ENCODE measurements at regions not wholly inside any gene's neighbourhood (a gene's known extent, or its start where the extent isn't known, plus 50 kb on each side); places are given as distances from the start of the nearest gene placed in this dataset.

- CTCF ChIA-PET: interaction anchor here (1.3 kb wide), 1 partner anchor 11 kb away, joined by 3 read pairs; no protein-coding TSS in a partner anchor
- H3K4me1 ChIP-seq (ENCODE audit: control insufficient read depth, insufficient read depth, low read length): no peaks in the 10 kb centered on the region
- H4K20me1 ChIP-seq (ENCODE audit: control insufficient read depth, insufficient read depth): no peaks in the 10 kb centered on the region
- no TSS peak for BruUV-seq (replicated peaks)
- H3K9ac ChIP-seq (ENCODE audit: control insufficient read depth, insufficient read depth, low read length): no peak overlapping the region
- no peaks in the 10 kb centered on the region for H3K79me2 ChIP-seq (ENCODE audit: control insufficient read depth, insufficient read depth, low read length)
- no peaks in the 10 kb centered on the region for H3K36me3 ChIP-seq (ENCODE audit: control insufficient read depth in 2 of 2, insufficient read depth in 2 of 2, low read length in 1 of 2)
- intact Hi-C loops (cut with micrococcal nuclease; ENCODE audit: unreplicated experiment) (no loop called here), in situ Hi-C loops (cut with MboI) (no loop called here)
- no peak overlapping the region for H3K4me3 ChIP-seq
- H2AFZ ChIP-seq (ENCODE audit: control insufficient read depth, low read depth, low read length): no peak overlapping the region
- FAIRE-seq (no peak), ATAC-seq (no peak), DNase-seq (ENCODE audit: low read depth, low spot score) (no peak)
- H3K27ac ChIP-seq (ENCODE audit: control insufficient read depth, insufficient read depth): no peak overlapping the region
- SMC1A ChIA-PET (ENCODE audit: uncharacterized antibody, unreplicated experiment): interaction anchor here (0.5 kb wide), 1 partner anchor 75 kb away, joined by 4 read pairs; no protein-coding TSS in a partner anchor
- RAD21 ChIA-PET (ENCODE audit: unreplicated experiment): no interaction called here
- WGBS (ENCODE audit: insufficient coverage, insufficient replicate concordance, low lambda C conversion rate, missing lambda C conversion rate): 10% methylated on average over 4 of the region's 4 CpGs
- no peaks in the 10 kb centered on the region for H3K9me3 ChIP-seq (replicated peaks; ENCODE audit: control insufficient read depth, insufficient read depth, low read length)
- no peaks in the 10 kb centered on the region for H3K27me3 ChIP-seq (replicated peaks in 1 of 2; ENCODE audit: control insufficient read depth in 2 of 2, insufficient read depth in 2 of 2, low read length in 1 of 2)
- TF ChIP-seq IRF3 (IDR thresholded peaks at IDR 0.05): no peak
- TF ChIP-seq ZBTB33 (IDR thresholded peaks at IDR 0.05): no peak
- TF ChIP-seq DPF2 (IDR thresholded peaks at IDR 0.05): no peak
- TF ChIP-seq RUNX3 (IDR thresholded peaks at IDR 0.05; ENCODE audit: low read length): no peak
- no peak for TF ChIP-seq E4F1 (IDR thresholded peaks at IDR 0.05; ENCODE audit: borderline replicate concordance, partially characterized antibody)
- TF ChIP-seq JUND (IDR thresholded peaks at IDR 0.05; ENCODE audit: low read depth, low read length): no peak
- TF ChIP-seq ZBTB11 (CRISPR knock-in tag; IDR thresholded peaks at IDR 0.05): no peak
- no peak for TF ChIP-seq ZNF274 (IDR thresholded peaks at IDR 0.05; ENCODE audit: insufficient read depth, insufficient read length)
- TF ChIP-seq HDAC2 (IDR thresholded peaks at IDR 0.05): no peak
- TF ChIP-seq TAF1 (IDR thresholded peaks at IDR 0.05; ENCODE audit: borderline replicate concordance, low read depth, low read length): no peak
- POLR2A ChIA-PET: no interaction called here
- no peak overlapping the region for H3K4me2 ChIP-seq (ENCODE audit: control insufficient read depth, insufficient read depth)
Observed at GRCh38 chrX:111003118-111003517, 92.9 kb upstream of the PAK3 start.
